Left ventricle myocardium inferior (tissue), 1 donor: ENCODE measurements at regions not wholly inside any gene's neighbourhood (a gene's known extent, or its start where the extent isn't known, plus 50 kb on each side); places are given as distances from the start of the nearest gene placed in this dataset.

ENCODE experiments used
- DNase-seq: peaks from one replicate; pipeline ENCODE4 v3.0.0-alpha.2; 2020
- H3K27ac ChIP-seq: fragments of 200-600 bp; replicated peaks from 2 replicates; pipeline ENCODE4 v1.8.0; 2021
- H3K27me3 ChIP-seq: fragments of 200-600 bp; 2 replicates; pipeline ENCODE4 v1.8.0; 2021; ENCODE audit warnings: low read depth
- H3K36me3 ChIP-seq: fragments of 200-600 bp; 2 replicates; pipeline ENCODE4 v1.8.0; 2021
- H3K4me1 ChIP-seq: fragments of 200-600 bp; 2 replicates; pipeline ENCODE4 v1.8.0; 2021
- H3K4me3 ChIP-seq: fragments of 200-600 bp; 2 replicates; pipeline ENCODE4 v1.8.0; 2021; ENCODE audit warnings: mild to moderate bottlenecking, moderate library complexity
- H3K9me3 ChIP-seq: fragments of 200-600 bp; replicated peaks from 2 replicates; pipeline ENCODE4 v1.8.0; 2021
- intact Hi-C: fragments of 100-400 bp; cut with micrococcal nuclease; formaldehyde crosslinking; loops from one replicate; pipeline ENCODE4 v1.11.0; 2022
- TF ChIP-seq, protein P1 (sequence below): fragments of 200-600 bp; IDR thresholded peaks from 2 replicates; pipeline ENCODE4 v1.8.0; 2021; ENCODE audit warnings: antibody characterized with exemption, mild to moderate bottlenecking, borderline replicate concordance
- donor health status: DM: no; HTN: yes; CAD: no; lungs with severe emphysema.

- DNase-seq, result no peak
- peak overlapping the region; percentile 57 for H3K27ac ChIP-seq
- no peaks in the 10 kb centered on the region for H3K36me3 ChIP-seq
- H3K4me1 ChIP-seq, result peaks cover 92% of the 10 kb centered on the region
- intact Hi-C loops, result no loop called here
- no peak overlapping the region for H3K4me3 ChIP-seq
- TF ChIP-seq, protein P1, sequence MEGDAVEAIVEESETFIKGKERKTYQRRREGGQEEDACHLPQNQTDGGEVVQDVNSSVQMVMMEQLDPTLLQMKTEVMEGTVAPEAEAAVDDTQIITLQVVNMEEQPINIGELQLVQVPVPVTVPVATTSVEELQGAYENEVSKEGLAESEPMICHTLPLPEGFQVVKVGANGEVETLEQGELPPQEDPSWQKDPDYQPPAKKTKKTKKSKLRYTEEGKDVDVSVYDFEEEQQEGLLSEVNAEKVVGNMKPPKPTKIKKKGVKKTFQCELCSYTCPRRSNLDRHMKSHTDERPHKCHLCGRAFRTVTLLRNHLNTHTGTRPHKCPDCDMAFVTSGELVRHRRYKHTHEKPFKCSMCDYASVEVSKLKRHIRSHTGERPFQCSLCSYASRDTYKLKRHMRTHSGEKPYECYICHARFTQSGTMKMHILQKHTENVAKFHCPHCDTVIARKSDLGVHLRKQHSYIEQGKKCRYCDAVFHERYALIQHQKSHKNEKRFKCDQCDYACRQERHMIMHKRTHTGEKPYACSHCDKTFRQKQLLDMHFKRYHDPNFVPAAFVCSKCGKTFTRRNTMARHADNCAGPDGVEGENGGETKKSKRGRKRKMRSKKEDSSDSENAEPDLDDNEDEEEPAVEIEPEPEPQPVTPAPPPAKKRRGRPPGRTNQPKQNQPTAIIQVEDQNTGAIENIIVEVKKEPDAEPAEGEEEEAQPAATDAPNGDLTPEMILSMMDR, result no peak
- H3K27me3 ChIP-seq, result no peaks in the 10 kb centered on the region
- no peaks in the 10 kb centered on the region for H3K9me3 ChIP-seq
Measured at GRCh38 chr6:56744528-56744927, 101.8 kb upstream of the DST start.

DNA sequence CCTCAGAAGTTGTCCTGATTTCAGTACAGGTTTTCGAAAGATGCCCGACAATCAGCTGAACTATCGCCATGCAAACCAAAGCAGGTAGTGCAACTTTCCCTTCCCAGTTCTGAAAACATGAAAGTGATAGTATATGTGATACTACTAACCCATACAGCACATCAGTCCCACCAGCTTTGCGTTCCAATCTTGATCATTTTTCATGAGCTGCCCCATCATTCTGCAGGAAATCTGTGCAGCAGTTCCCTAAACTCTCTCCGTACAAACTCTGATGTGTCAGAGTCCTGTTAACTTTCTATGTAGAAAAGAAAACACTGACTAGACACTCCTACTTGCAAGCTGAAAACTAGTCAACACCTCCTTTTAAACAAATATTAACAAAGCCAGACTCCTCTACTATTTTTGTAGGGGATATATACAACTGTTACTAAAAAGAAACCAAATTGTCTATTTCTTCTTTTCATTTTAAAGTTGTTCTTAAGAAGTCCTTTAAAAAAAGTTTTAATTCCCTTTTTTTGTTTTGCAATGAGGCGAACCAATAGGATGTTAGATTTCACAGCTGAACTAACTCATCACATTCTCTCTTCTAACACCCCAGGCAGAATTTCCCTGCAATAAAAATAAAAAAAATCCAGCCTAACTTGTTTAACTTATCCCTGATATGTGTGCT is 99.6 kb upstream of the DST start:
- no peak for DNase-seq
- TF ChIP-seq, protein P1, result no peak
- Histone ChIP-seq H3K27me3 (no peaks in the 10 kb centered on the region), H3K27ac (peak overlapping the region; percentile 57), H3K4me3 (peak overlapping the region; percentile 42), H3K4me1 (peaks cover 78% of the 10 kb centered on the region), H3K9me3 (no peaks in the 10 kb centered on the region), H3K36me3 (no peaks in the 10 kb centered on the region)
- intact Hi-C loops, result no loop called here

- Histone ChIP-seq H3K4me1 (peaks cover 71% of the 10 kb centered on the region), H3K9me3 (no peaks in the 10 kb centered on the region), H3K4me3 (peak overlapping the region; percentile 42), H3K36me3 (no peaks in the 10 kb centered on the region), H3K27ac (peak overlapping the region; percentile 57), H3K27me3 (no peaks in the 10 kb centered on the region)
- TF ChIP-seq, protein P1, result no peak
- no peak for DNase-seq
- intact Hi-C loops, result no loop called here
Measured at GRCh38 chr6:56741472-56741871, 98.8 kb upstream of the DST start.

DNA sequence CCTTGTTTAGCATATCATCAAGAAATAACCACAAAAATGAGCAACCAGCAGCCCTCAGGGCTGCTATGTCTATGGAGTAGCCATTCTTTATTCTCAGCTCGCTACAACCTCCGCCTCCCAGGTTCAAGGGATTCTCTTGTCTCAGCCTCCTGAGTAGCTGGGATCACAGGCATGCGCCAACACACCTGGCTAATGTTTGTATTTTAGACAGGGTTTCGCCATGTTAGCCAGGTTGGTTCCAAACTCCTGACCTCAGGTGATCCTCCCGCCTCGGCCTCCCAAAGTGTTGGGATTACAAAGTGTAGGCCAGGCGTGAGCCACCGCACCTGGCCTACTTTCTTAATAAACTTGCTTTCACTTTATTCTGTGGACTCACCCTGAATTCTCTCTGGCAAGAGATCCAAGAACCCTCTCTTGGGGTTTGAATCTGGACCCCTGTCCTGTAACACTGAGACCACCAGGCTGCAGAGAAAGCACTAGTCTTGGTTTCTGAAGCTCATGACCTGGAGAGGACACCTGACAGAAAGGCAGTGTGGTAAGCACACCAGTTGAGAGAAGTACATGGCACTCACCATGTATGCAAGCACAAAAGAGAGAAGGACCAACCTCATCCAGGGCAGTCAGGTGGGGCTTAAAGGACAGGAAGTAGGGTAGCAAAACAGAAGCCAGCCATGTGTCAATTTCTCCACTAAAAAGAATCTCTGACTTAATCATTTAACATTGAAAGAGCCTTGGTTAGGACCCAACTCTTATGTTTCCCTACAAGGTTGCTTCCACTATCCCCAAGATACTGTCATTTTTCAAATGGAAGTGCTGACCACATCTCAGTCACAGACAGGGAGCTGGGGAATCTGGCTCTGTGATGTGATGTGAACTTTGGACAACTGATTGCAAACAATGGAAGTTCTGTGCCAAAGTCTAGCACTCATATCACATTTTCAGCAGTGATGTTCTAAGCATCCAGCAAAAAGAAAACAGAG is 97.4 kb upstream of the DST start:
- no peaks in the 10 kb centered on the region for H3K9me3 ChIP-seq
- TF ChIP-seq, protein P1, result no peak
- peaks cover 67% of the 10 kb centered on the region for H3K4me1 ChIP-seq
- no peaks in the 10 kb centered on the region for H3K36me3 ChIP-seq
- intact Hi-C loops, result no loop called here
- no peak for DNase-seq
- H3K27ac ChIP-seq, result peak overlapping the region; percentile 27
- H3K4me3 ChIP-seq, result no peak overlapping the region
- H3K27me3 ChIP-seq, result no peaks in the 10 kb centered on the region

DNA sequence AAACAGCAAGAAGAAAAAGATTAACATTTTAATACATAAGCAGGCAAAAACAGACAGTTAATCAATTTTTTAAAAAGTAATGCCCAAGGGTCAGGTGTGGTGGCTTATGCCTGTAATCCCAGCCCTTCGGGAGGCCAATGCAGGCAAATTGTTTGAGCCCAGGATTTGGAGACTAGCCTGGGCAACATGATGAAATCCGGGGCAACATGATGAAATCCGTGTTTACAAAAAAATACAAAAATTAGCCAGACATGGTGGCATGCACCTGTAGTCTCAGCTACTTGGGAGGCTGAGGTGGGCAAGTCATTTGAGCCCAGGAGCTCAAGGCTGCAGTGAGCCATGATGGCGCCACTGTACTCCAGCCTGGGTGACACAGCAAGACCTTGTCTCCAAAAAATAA is 94.1 kb upstream of the DST start:
- TF ChIP-seq, protein P1, result no peak
- no peak overlapping the region for H3K4me3 ChIP-seq
- intact Hi-C loops, result no loop called here

More for the DNA sequence above, 94.1 kb upstream of the DST start:
- H3K36me3 ChIP-seq, result no peaks in the 10 kb centered on the region
- DNase-seq, result no peak
- no peaks in the 10 kb centered on the region for H3K27me3 ChIP-seq
- H3K27ac ChIP-seq, result no peak overlapping the region
- H3K9me3 ChIP-seq, result no peaks in the 10 kb centered on the region
- H3K4me1 ChIP-seq, result peaks cover 52% of the 10 kb centered on the region
